Fibroblast of lung (primary cell): ENCODE measurements at regions not wholly inside any gene's neighbourhood (a gene's known extent, or its start where the extent isn't known, plus 50 kb on each side); places are given as distances from the start of the nearest gene placed in this dataset.

ENCODE experiments used
- DNase-seq, 2 donors: peaks; one replicate each; pipeline versions ENCODE4 v3.0.0 to v3.0.0-alpha.2; 2010; ENCODE audit warnings: low read depth in 2 of 2
- H2AFZ ChIP-seq: 2 replicates; pipeline ENCODE4 v1.5.1; 2012; ENCODE audit warnings: low read length, control low read depth, inconsistent platforms
- H3K27ac ChIP-seq: 2 replicates; pipeline ENCODE4 v1.5.1; 2011; ENCODE audit warnings: low read length, control low read depth; ENCODE audit not compliant: insufficient read depth
- H3K27me3 ChIP-seq: 2 replicates; pipeline ENCODE4 v1.5.1; 2011; ENCODE audit warnings: mild to moderate bottlenecking, low read length; ENCODE audit not compliant: control insufficient read depth, insufficient read depth
- H3K36me3 ChIP-seq: 2 replicates; pipeline ENCODE4 v1.5.1; 2011; ENCODE audit warnings: low read length; ENCODE audit not compliant: control insufficient read depth, insufficient read depth
- H3K4me1 ChIP-seq: 2 replicates; pipeline ENCODE4 v1.5.1; 2011; ENCODE audit warnings: low read length; ENCODE audit not compliant: control insufficient read depth, insufficient read depth; ENCODE audit errors: extremely low read depth
- H3K4me2 ChIP-seq: 2 replicates; pipeline ENCODE4 v1.5.1; 2011; ENCODE audit warnings: low read length, control low read depth; ENCODE audit not compliant: insufficient read depth; ENCODE audit errors: extremely low read depth
- H3K4me3 ChIP-seq, 4 experiments: fragments of 200-600 bp in 1 of 4; sonication (generic) in 1 of 4; replicated peaks in 1 of 4; 2 replicates each; pipeline ENCODE4 v1.5.1; 2011 to 2016; ENCODE audit warnings: low read length in 4 of 4, low read depth in 3 of 4, mild to moderate bottlenecking in 3 of 4, control low read depth in 2 of 4, inconsistent platforms in 1 of 4, mixed read lengths in 1 of 4; ENCODE audit not compliant: insufficient read depth in 1 of 4; ENCODE audit errors: control extremely low read depth in 1 of 4
- H3K79me2 ChIP-seq: 2 replicates; pipeline ENCODE4 v1.5.1; 2012; ENCODE audit warnings: mild to moderate bottlenecking, low read length, inconsistent platforms; ENCODE audit not compliant: control insufficient read depth, insufficient read depth
- H3K9ac ChIP-seq: 2 replicates; pipeline ENCODE4 v1.5.1; 2011; ENCODE audit warnings: mild to moderate bottlenecking, low read length, control low read depth; ENCODE audit not compliant: insufficient read depth
- H3K9me3 ChIP-seq: 2 replicates; pipeline ENCODE4 v1.5.1; 2012; ENCODE audit warnings: low read depth, low read length; ENCODE audit not compliant: control insufficient read depth, insufficient read depth
- H4K20me1 ChIP-seq: 2 replicates; pipeline ENCODE4 v1.5.1; 2011; ENCODE audit warnings: low read length; ENCODE audit not compliant: control insufficient read depth, insufficient read depth; ENCODE audit errors: extremely low read depth
- EZH2 ChIP-seq: IDR thresholded peaks from 2 replicates; pipeline ENCODE4 v1.5.1; 2012; ENCODE audit warnings: low read length, control low read depth, mild to moderate bottlenecking; ENCODE audit errors: missing control alignments
- TF ChIP-seq, protein P1 (sequence below), 2 donors: IDR thresholded peaks in 1 of 2; conservative IDR thresholded peaks in 1 of 2; 1 replicate in 1 of 2; 2 replicates in 1 of 2; pipeline ENCODE4 v1.5.1; 2011 to 2012; ENCODE audit warnings: low read length in 2 of 2, control low read depth in 1 of 2, inconsistent platforms in 1 of 2, low read depth in 1 of 2, mild to moderate bottlenecking in 1 of 2

- Histone ChIP-seq H3K4me2 (no peak overlapping the region), H2AFZ (no peak overlapping the region), H3K79me2 (no peaks in the 10 kb centered on the region), H3K4me1 (no peaks in the 10 kb centered on the region), H3K9ac (no peak overlapping the region), H3K36me3 (no peaks in the 10 kb centered on the region), H3K4me3 (no peak overlapping the region), H3K27me3 (no peaks in the 10 kb centered on the region), H4K20me1 (no peaks in the 10 kb centered on the region), H3K9me3 (no peaks in the 10 kb centered on the region), H3K27ac (no peak overlapping the region)
- TF ChIP-seq, protein P1, sequence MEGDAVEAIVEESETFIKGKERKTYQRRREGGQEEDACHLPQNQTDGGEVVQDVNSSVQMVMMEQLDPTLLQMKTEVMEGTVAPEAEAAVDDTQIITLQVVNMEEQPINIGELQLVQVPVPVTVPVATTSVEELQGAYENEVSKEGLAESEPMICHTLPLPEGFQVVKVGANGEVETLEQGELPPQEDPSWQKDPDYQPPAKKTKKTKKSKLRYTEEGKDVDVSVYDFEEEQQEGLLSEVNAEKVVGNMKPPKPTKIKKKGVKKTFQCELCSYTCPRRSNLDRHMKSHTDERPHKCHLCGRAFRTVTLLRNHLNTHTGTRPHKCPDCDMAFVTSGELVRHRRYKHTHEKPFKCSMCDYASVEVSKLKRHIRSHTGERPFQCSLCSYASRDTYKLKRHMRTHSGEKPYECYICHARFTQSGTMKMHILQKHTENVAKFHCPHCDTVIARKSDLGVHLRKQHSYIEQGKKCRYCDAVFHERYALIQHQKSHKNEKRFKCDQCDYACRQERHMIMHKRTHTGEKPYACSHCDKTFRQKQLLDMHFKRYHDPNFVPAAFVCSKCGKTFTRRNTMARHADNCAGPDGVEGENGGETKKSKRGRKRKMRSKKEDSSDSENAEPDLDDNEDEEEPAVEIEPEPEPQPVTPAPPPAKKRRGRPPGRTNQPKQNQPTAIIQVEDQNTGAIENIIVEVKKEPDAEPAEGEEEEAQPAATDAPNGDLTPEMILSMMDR (conservative IDR thresholded peaks at IDR 0.05 in 1 of 2, IDR thresholded peaks at IDR 0.05 in 1 of 2; ENCODE audit: low read depth in 1 of 2, low read length in 2 of 2), result no peak
- TF ChIP-seq EZH2, result no peak
- DNase-seq, result no peak
Measured at GRCh38 chr9:108073823-108074222, 584.3 kb upstream of the KLF4 start.

GRCh38 chr9:108072740-108073139 lies 583.2 kb upstream of the KLF4 start:
- no peak overlapping the region for H3K9ac ChIP-seq
- H3K4me3 ChIP-seq, result no peak overlapping the region
- DNase-seq, result no peak
- H3K9me3 ChIP-seq, result no peaks in the 10 kb centered on the region
- TF ChIP-seq EZH2, result no peak
- TF ChIP-seq, protein P1 (conservative IDR thresholded peaks at IDR 0.05 in 1 of 2, IDR thresholded peaks at IDR 0.05 in 1 of 2; ENCODE audit: low read depth in 1 of 2, low read length in 2 of 2), result no peak
- no peaks in the 10 kb centered on the region for H4K20me1 ChIP-seq
- H2AFZ ChIP-seq, result no peak overlapping the region
- H3K27ac ChIP-seq, result no peak overlapping the region
- no peak overlapping the region for H3K4me2 ChIP-seq
- no peaks in the 10 kb centered on the region for H3K79me2 ChIP-seq
- no peaks in the 10 kb centered on the region for H3K27me3 ChIP-seq
- H3K4me1 ChIP-seq, result no peaks in the 10 kb centered on the region
- no peaks in the 10 kb centered on the region for H3K36me3 ChIP-seq

DNA sequence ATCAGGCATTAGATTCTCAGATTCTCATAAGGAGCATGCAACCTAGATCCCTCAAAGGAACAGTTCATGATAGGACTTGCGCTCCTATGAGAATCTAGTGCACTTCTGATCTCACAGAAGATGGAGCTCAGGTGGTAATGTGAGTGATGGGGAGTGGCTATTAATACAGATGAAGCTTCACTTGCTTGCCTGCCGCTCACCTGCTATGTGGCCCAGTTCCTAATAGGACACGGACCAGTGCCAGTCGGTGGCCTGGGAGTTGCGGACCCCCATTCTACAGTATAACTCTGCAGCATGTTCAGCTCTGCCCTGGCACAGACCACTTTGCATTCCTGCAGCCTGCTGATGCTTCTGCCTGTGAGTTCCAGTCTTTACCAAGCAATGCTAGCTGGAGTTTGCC lies 581.3 kb upstream of the KLF4 start:
- Histone ChIP-seq H3K9ac (no peak overlapping the region), H3K27me3 (no peaks in the 10 kb centered on the region), H3K9me3 (no peaks in the 10 kb centered on the region), H4K20me1 (no peaks in the 10 kb centered on the region), H2AFZ (no peak overlapping the region), H3K4me3 (no peak overlapping the region), H3K4me1 (no peaks in the 10 kb centered on the region), H3K79me2 (no peaks in the 10 kb centered on the region), H3K36me3 (no peaks in the 10 kb centered on the region), H3K4me2 (no peak overlapping the region), H3K27ac (no peak overlapping the region)
- DNase-seq, result no peak
- TF ChIP-seq EZH2, result no peak
- TF ChIP-seq, protein P1 (conservative IDR thresholded peaks at IDR 0.05 in 1 of 2, IDR thresholded peaks at IDR 0.05 in 1 of 2; ENCODE audit: low read depth in 1 of 2, low read length in 2 of 2), result no peak
